Pulmonary artery endothelial cell (primary cell): ENCODE measurements at regions not wholly inside any gene's neighbourhood (a gene's known extent, or its start where the extent isn't known, plus 50 kb on each side); places are given as distances from the start of the nearest gene placed in this dataset.
A peak's percentile ranks its signal among the peaks of the same experiment; 100 is the strongest.
"Not testable (repeated sequence)": the region's sequence is repeated elsewhere in the genome, so short reads cannot be mapped to it uniquely, and the experiment has no call there.

ENCODE experiments used
- DNase-seq: peaks from one replicate; pipeline ENCODE4 v3.0.0-alpha.2; 2011; ENCODE audit warnings: low read depth, low spot score

DNA sequence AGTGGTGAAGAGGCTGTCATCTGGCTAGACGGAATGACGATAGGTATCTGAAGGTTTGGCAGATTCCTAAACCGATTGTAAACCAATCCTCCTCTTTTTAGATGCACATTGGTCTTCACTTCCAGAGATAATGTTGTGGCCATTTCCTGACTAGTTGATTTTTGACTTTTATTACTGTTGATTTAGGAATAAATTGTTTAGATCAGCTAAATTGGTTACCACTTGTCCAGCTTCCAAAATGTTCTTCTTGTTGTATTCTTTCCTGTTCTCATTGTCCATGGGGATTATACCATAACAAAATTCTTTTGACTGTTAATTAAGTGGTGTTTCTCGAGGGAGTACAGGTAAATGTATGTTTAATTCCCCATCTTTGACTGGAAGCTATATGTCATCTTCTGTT is 119.7 kb downstream of the MACROH2A1 start:
- no peak for DNase-seq

DNA sequence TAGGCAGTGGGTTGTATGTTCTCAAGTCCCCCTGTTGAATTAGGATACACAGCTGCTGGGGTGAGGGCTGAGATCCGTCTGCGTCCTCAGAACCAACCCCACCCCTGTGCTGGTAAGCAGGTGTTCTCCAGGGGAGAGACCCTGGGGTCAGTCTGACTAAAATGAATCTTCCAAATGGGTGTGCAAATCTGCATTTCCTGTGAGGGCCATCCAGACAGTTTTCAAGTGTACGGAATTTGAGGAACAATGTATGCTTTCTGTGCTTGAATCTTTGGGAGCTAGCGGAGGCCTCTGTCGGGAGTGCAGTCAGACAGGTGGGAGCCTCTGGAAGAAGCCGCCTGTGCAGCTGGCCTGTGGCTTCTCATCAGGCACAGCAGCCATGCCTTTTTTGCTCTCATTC is 122.9 kb downstream of the MACROH2A1 start:
- no peak for DNase-seq

DNA sequence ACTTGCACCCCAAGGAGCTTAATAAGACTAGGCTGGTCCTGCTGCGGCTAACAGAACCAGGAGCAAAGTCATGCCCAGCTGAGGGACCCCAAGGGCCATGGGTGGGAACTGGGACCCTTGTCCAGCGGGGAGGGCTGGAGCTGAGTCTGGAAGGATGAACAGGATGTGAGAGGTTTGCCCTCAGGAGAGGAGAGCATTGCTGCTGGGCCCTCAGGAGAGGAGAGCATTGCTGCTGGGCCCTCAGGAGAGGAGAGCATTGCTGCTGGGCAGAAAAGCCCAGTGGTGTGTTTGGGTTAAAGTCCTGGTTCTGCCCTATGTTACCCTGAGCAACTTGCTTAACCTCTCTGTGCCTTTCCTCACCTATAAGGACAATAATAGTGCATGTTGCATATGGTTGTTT is 125.8 kb downstream of the MACROH2A1 start:
- DNase-seq: no peak

GRCh38 chr5:135272311-135272805 is 126.7 kb downstream of the MACROH2A1 start:
- no peak for DNase-seq

DNA sequence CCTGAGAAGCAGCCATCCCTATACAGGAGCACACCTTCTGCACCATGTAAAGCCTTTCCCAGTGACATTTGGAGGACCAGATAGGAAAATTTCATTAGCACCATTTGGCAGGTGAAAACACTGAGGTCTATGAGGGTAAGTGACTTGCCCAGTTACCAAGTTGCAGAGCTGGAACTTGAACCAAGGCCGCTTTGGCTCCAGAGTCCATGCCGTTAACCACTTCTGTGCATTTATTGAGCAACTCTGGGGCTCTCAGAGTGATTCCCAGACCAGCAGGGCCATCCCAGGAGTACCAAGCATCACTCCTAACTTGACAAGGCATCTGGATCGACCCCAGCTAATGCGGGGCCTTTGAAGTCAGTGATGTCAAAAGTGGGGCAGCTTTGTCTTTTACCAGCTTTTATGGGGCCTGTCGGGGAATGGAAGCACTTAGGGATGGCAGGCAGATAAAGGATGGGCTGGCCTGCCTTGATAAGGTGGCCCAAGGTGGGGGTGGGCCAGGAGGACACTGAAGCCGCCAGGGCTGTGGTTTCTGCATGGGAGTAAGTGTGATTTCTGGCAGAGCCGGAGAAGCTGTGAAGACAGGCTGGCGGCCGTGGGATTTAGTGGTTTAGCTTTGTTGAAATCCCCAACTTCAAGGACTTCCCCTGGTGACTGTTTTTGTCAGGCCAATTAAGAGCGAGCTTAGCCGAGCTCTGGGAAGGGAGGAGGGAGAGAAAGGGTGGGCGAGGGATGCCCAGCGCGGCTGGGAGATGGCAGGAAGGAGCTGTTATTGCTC is 127.3 kb downstream of the MACROH2A1 start:
- DNase-seq: no peak

DNA sequence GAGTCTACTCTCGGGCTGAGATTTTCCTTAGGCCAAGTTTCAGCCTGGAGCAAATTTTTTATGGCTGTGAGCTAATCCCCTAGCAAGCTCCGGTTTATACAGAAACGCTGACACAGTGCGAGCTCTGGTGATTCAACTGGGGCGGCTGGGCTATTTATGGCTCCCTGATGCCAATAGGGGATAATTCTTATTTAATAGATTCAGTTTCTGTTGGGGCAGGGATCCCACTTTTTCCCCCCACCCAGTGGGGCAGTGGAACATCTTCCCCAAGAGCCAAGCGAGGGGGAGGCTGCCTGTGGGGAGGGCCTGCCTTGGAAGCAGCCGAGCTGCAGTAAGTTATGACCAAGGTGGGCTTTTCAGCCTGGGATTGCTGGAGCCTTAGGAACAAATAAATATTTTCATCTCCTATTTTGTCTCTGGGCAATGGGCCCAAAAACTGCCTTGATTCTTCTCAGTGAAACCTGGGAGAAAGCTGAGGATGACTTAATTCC is 129.1 kb downstream of the MACROH2A1 start:
- no peak for DNase-seq

GRCh38 chr5:135269199-135269598 is 129.8 kb downstream of the MACROH2A1 start:
- DNase-seq: peak; percentile 32

- no peak for DNase-seq
Measured at GRCh38 chr5:135266975-135267374, 132.1 kb downstream of the MACROH2A1 start.

DNA sequence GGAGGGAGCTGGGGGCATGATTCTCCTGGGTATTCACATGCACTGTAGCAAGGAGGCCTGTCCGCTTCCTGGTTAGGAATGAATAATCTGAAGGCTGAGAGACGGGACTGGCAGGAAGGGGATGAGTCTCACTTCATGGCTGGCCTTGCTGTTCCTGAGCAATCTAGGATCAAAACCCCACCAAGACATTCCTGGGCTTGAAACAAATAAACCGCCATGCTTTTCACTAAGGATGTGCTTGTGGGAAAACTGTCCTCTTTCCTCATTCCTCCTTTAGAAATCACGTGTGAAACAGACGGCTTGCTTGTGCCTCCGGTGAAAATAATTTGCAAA is 132.8 kb downstream of the MACROH2A1 start:
- no peak for DNase-seq

DNA sequence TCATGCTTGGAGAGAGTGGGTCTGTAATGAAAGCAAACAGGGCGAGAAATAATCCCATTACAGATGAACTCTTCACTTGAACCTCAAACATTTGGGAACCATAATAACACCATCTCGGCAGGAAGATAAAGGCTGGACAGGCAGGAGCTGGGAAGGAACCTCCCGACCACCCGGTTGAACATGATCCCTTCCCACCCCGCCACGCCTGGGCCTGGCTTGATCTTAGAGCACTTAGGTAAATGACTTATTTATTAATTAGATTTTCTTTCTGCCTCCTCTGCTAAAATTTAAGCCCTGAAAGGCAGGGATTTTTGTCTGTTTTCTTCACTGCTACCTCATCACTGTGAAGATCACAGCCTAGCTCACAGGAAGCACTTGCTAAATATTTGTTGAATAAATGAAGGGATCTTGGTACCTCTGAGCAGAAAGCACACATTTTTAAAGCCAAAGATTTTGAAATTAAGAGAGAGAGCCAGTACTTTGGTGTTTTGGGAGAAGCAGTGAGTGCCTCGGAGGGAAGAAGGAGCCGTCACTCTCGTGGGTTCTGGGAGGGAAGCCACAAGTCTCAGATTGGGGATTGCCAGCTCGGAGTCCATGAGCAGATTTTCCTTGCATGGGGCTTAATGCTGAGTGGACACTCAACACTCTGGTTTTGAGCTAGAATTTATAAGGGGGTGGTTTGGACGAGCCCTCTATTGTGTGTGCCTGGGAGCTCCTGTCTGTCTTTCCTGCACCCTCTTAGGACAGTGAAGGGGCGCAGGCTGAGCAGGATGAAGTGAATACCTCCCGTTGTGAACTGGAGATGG is 133.3 kb downstream of the MACROH2A1 start:
- DNase-seq: no peak

- no peak for DNase-seq
Measured at GRCh38 chr5:135264451-135265440, 134.3 kb downstream of the MACROH2A1 start.

- DNase-seq: no peak
Measured at GRCh38 chr5:135263022-135263668, 135.9 kb downstream of the MACROH2A1 start.

DNA sequence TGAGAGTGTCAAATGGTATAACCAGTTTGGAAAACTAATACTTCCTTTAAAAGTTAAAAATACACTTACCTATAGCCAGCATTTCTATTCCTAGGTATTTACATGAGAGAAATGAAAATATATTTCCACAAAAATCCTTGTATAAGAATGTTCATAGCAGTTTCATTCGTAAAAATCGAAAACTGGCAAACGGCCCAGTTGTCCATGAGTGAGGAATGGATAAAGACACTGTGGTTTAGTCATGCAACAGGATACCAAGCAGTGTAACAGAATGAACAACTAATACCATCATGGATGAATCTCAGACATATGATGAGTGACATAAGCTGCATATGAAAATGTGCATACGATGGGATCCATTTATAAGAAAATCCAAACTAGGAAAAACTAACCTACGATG is 136.7 kb downstream of the MACROH2A1 start:
- DNase-seq: no peak

GRCh38 chr5:135260108-135260507 is 138.9 kb downstream of the MACROH2A1 start:
- not testable (repeated sequence) for DNase-seq

DNA sequence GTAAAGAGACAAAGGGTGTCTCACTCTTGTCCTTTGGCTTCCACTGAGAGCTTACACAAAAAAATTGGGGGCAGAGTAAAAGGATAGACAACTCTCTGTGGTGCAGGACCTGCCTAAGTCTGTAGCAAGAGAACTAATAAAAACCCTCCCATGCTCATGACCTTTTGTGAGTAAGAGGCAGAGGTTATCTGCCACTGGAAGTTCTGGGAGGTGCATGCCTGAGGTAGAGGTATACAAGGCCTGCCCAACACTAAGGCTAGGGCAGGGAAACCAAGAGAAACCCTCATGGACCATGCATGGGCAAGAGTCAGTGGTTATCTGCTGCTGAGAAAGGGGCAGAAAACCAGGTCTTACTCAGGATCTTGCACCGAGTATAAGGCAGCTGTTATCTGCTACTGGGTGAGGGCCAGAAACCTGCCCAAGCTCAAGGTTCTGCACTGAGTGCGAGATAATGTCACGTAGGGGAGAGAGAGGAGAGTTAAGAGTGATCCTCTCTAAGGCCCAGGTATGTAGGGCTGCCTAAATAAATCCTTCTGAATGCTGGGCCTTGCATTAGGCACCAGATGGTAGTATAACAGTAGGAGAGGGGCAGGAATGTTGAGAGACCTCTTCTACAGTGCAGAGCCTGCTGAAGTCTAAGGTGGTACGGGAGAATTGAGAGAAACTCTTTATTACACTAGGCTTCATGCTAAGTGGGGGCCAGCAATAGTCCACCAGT is 143.4 kb downstream of the MACROH2A1 start:
- DNase-seq: no peak

GRCh38 chr5:135254183-135254582 is 144.8 kb downstream of the MACROH2A1 start:
- no peak for DNase-seq

DNA sequence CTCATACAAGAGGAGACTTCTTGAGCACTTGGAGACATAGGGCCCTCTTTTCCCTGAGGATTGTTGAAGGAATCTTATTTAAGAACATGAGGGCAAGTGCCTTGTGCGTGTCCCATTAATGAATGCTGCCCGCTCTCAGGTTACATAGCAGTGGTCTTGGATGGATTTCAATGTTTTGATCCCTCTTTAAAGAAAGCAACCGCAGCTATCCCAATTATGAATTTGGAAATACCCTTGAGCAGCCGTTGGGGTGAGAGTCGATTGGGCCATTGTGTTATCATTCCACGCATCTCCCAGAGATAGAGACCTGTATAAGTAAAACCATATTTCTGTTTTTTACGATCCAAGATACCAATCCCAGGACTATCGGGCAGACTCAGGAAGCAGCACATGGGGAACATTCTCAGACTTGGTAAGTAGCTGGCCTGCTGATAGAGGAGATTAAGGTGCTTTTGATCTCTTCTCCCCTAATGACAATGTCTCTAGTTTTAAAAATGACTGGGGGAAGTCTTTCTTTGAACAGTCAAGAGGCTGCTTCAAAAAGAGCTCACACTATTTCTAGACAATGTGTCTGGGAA is 145.3 kb downstream of the MACROH2A1 start:
- no peak for DNase-seq

DNA sequence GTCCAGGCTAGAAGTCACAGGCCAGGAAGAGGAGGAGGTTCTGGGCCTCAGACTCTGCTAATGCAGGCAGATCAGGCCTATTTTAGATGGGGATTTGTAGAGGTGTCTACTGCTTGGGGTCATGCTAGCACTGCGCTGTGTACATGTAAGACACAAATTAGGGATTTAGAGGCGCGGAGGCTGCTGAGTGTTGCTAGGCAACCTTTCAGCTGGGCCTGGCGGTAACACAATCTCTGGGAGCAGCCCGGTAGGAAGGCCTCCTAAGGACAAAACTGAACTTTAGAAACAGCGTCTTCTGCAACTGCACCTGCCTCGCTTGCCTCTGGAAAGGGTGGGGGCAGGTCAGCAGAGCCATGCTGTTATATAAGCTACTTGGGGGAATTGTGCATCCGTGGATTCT is 147.9 kb downstream of the MACROH2A1 start:
- DNase-seq: no peak

- DNase-seq: no peak
Measured at GRCh38 chr5:135250671-135251070, 148.4 kb downstream of the MACROH2A1 start.

- no peak for DNase-seq
Measured at GRCh38 chr5:135249658-135250057, 149.4 kb downstream of the MACROH2A1 start.
